K562 (cell line): ENCODE measurements at regions not wholly inside any gene's neighbourhood (a gene's known extent, or its start where the extent isn't known, plus 50 kb on each side); places are given as distances from the start of the nearest gene placed in this dataset.

Source experiments
- ATAC-seq: fragments of 200-7000 bp; cut with Tn5 transposase; 3 replicates; pipeline ENCODE4 v1.9.1; 2020; ENCODE audit warnings: moderate library complexity
- BruUV-seq: library from RNA; stranded (reverse); fragments of 400-500 nt; replicated peaks from 2 replicates; lab custom pipeline; 2021; lab: Mats Ljungman, UMichigan
- CTCF ChIA-PET: fragments of 300-600 bp; formaldehyde crosslinking; extraction: SDS; loops from one replicate; lab custom pipeline; 2021; ENCODE audit warnings: low intra/inter-chr PET ratio; lab: Yijun Ruan, JAX
- POLR2A ChIA-PET: fragments of 300-600, 350-650 bp; sonication (Branson Sonifier 250); formaldehyde crosslinking; extraction: SDS; loops from one replicate; lab custom pipeline; 2021; ENCODE audit warnings: antibody characterized with exemption, inconsistent platforms; lab: Yijun Ruan, JAX
- DNase-seq, 4 experiments: peaks; one replicate each; pipeline versions ENCODE4 v3.0.0 to v3.0.0-alpha.2; 2011 to 2018; ENCODE audit warnings: low spot score in 3 of 4, mixed read lengths in 3 of 4; ENCODE audit errors: extremely low read depth in 1 of 4
- FAIRE-seq: peaks from 2 replicates; lab custom pipeline; 2011; peaks lifted over from hg19 to GRCh38; lab: Jason Lieb, UNC
- H2AFZ ChIP-seq: 2 replicates; pipeline ENCODE4 v1.6.0; 2011; ENCODE audit warnings: low read depth, low read length, control low read depth, inconsistent platforms
- H3K27ac ChIP-seq: fragments of 200-600 bp; 3 replicates; pipeline ENCODE4 v1.8.0; 2011; ENCODE audit warnings: low read depth, mild to moderate bottlenecking, control low read depth, inconsistent platforms, low read length, moderate library complexity, mixed read lengths; ENCODE audit errors: extremely low read depth
- H3K27me3 ChIP-seq, 2 experiments: fragments of 300-600 bp in 1 of 2; 2 replicates in 1 of 2; 3 replicates in 1 of 2; pipeline versions ENCODE4 v1.6.0 to v1.8.0; 2011; ENCODE audit warnings: inconsistent platforms in 2 of 2, low read length in 2 of 2, mild to moderate bottlenecking in 1 of 2, mixed read lengths in 1 of 2, moderate library complexity in 1 of 2; ENCODE audit not compliant: control insufficient read depth in 2 of 2, insufficient read depth in 2 of 2
- H3K36me3 ChIP-seq: fragments of 300-600 bp; 3 replicates; pipeline ENCODE4 v1.8.0; 2011; ENCODE audit warnings: mild to moderate bottlenecking, low read length, inconsistent platforms; ENCODE audit not compliant: control insufficient read depth, insufficient read depth
- H3K4me1 ChIP-seq, 2 experiments: fragments of 200-600 bp in 1 of 2; replicated peaks in 1 of 2; 2 replicates in 1 of 2; 3 replicates in 1 of 2; pipeline versions ENCODE4 v1.5.1 to v1.8.0; 2011; ENCODE audit warnings: inconsistent platforms in 2 of 2, low read length in 2 of 2, mild to moderate bottlenecking in 1 of 2, mixed read lengths in 1 of 2, moderate library complexity in 1 of 2; ENCODE audit not compliant: control insufficient read depth in 2 of 2, insufficient read depth in 2 of 2
- H3K4me2 ChIP-seq: 2 replicates; pipeline ENCODE4 v1.6.1; 2011; ENCODE audit warnings: low read length, control low read depth, inconsistent platforms, mixed read lengths; ENCODE audit not compliant: insufficient read depth
- H3K4me3 ChIP-seq: fragments of 200-600 bp; sonication (generic), shearing (Covaris generic); 2 replicates; pipeline ENCODE4 v1.5.1; 2016; ENCODE audit warnings: control low read depth, inconsistent platforms
- H3K79me2 ChIP-seq: fragments of 200-600 bp; 3 replicates; pipeline ENCODE4 v1.8.0; 2011; ENCODE audit warnings: low read length, inconsistent platforms; ENCODE audit not compliant: control insufficient read depth, insufficient read depth
- H3K9ac ChIP-seq, 2 experiments: 2 replicates each; pipeline versions ENCODE4 v1.6.0 to v1.6.1; 2011; ENCODE audit warnings: low read depth in 2 of 2, low read length in 2 of 2, control low read depth in 1 of 2, inconsistent platforms in 1 of 2, mild to moderate bottlenecking in 1 of 2, mixed read lengths in 1 of 2; ENCODE audit not compliant: insufficient read depth in 1 of 2
- H3K9me1 ChIP-seq: one replicate; pipeline ENCODE4 v1.6.0; 2011; ENCODE audit warnings: inconsistent platforms, mild to moderate bottlenecking, low read length, moderate library complexity; ENCODE audit not compliant: control insufficient read depth, insufficient read depth
- H3K9me3 ChIP-seq: replicated peaks from 2 replicates; pipeline ENCODE4 v1.5.1; 2011; ENCODE audit warnings: low read depth, low read length, inconsistent platforms; ENCODE audit not compliant: control insufficient read depth, insufficient read depth
- H4K20me1 ChIP-seq: replicated peaks from 2 replicates; pipeline ENCODE4 v1.6.1; 2011; ENCODE audit warnings: low read length, inconsistent platforms, mixed read lengths; ENCODE audit not compliant: control insufficient read depth, insufficient read depth
- ARID2 ChIP-seq: fragments of 450-650 bp; IDR thresholded peaks from 2 replicates; pipeline ENCODE4 v1.6.1; 2017; ENCODE audit warnings: antibody characterized with exemption, mild to moderate bottlenecking
- BRD9 ChIP-seq: fragments of 450-650 bp; IDR thresholded peaks from 2 replicates; pipeline ENCODE4 v1.6.1; 2018; ENCODE audit warnings: low read depth; ENCODE audit not compliant: partially characterized antibody
- CSDE1 ChIP-seq, 2 experiments: fragments of 450-650 bp; IDR thresholded peaks; 2 replicates each; pipeline ENCODE4 v1.6.1; 2016; ENCODE audit warnings: mild to moderate bottlenecking in 1 of 2
- MCM7 ChIP-seq, 2 experiments: fragments of 450-650 bp; IDR thresholded peaks; 2 replicates each; pipeline ENCODE4 v1.6.1; 2016 to 2018
- PYGO2 ChIP-seq: fragments of 450-650 bp; IDR thresholded peaks from 2 replicates; pipeline ENCODE4 v1.6.1; 2016; ENCODE audit warnings: mild to moderate bottlenecking, missing genetic modification characterization, moderate library complexity, missing compliant biosample characterization
- SETDB1 ChIP-seq: IDR thresholded peaks from one replicate; pipeline ENCODE4 v1.6.1; 2012; ENCODE audit warnings: low read length, control low read depth, inconsistent platforms
- SMAD3 ChIP-seq: fragments of 450-650 bp; formaldehyde crosslinking; conservative IDR thresholded peaks from 2 replicates; pipeline ENCODE4 v1.4.0; 2020; ENCODE audit warnings: mild to moderate bottlenecking
- SMARCC2 ChIP-seq: fragments of 450-650 bp; IDR thresholded peaks from 2 replicates; pipeline ENCODE4 v1.6.1; 2017; ENCODE audit warnings: antibody characterized with exemption, moderate library complexity, mild to moderate bottlenecking, low read depth
- ZFP30 ChIP-seq: fragments of 250-450 bp; sonication (Bioruptor Pico); IDR thresholded peaks from 2 replicates; pipeline ENCODE4 v1.8.0; 2022; ENCODE audit warnings: moderate library complexity, mild to moderate bottlenecking, inconsistent platforms, borderline replicate concordance
- ZNF140 ChIP-seq: fragments of 250-450 bp; sonication (Bioruptor Pico); IDR thresholded peaks from 2 replicates; pipeline ENCODE4 v1.8.0; 2021; ENCODE audit warnings: moderate library complexity, mild to moderate bottlenecking, inconsistent platforms
- ZNF174 ChIP-seq: fragments of 250-450 bp; sonication (Bioruptor Pico); IDR thresholded peaks from 2 replicates; pipeline ENCODE4 v1.4.0; 2020; ENCODE audit warnings: mild to moderate bottlenecking
- ZNF644 ChIP-seq: fragments of 200-800 bp; sonication (Bioruptor generic); IDR thresholded peaks from 2 replicates; pipeline ENCODE4 v1.6.1; 2016; ENCODE audit warnings: low read depth, missing genetic modification characterization, missing compliant biosample characterization
- ZNF668 ChIP-seq: fragments of 250-450 bp; sonication (Bioruptor Pico); IDR thresholded peaks from 2 replicates; pipeline ENCODE4 v1.8.0; 2022; ENCODE audit warnings: mild to moderate bottlenecking, inconsistent platforms
- ZNF717 ChIP-seq: fragments of 250-450 bp; sonication (Bioruptor Pico); IDR thresholded peaks from 2 replicates; pipeline ENCODE4 v1.5.0; 2021
- WGBS: fragments of 100-300 bp; shearing (Covaris generic); methylation state at CpG from one replicate; pipeline ENCODE4 v1.1.6; 2016; ENCODE audit warnings: low coverage, mixed read lengths; ENCODE audit not compliant: insufficient coverage; ENCODE audit errors: missing lambda C conversion rate; 5-methylcytosine and 5-hydroxymethylcytosine counted together
- in situ Hi-C: fragments of 300-500 bp; cut with MboI; formaldehyde crosslinking; loops from 4 replicates; pipeline ENCODE4 v1.15.0; 2018; ENCODE audit warnings: inconsistent platforms, mixed read lengths
- intact Hi-C: fragments of 100-400 bp; cut with micrococcal nuclease; formaldehyde crosslinking; loops from 2 replicates; pipeline ENCODE4 v1.14.2; 2022
- TF ChIP-seq, protein P1 (sequence below): sonication (generic); formaldehyde crosslinking; IDR thresholded peaks from 2 replicates; pipeline ENCODE4 v1.8.0; 2022; ENCODE audit warnings: mild to moderate bottlenecking, missing genetic modification reagents
- TF ChIP-seq, protein P2 (sequence below): sonication (generic); formaldehyde crosslinking; IDR thresholded peaks from 2 replicates; pipeline ENCODE4 v1.9.0; 2022; ENCODE audit warnings: mild to moderate bottlenecking, missing genetic modification reagents

DNA sequence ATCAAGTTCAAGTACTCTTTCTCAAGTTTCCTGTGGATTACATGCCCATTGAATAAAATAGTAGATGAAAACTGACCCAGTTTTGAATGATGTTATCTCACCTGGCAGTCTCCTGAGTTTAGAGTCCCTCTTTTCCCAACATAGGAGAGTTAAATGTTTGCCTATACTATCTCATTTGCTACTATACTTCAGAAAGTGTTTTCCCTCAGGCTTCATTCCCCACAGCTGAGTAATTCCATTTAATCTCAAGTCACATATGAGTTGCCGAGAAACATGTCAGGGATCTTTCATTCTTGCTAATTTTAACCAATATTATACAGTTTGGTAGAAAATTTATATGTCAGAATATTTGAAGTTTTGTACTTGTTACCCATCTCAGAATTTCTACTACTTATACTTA, 150.4 kb upstream of the CDH19 start:
- Histone ChIP-seq H3K9me3 (no peaks in the 10 kb centered on the region), H3K9ac (no peak overlapping the region), H3K27me3 (no peaks in the 10 kb centered on the region), H3K4me1 (no peaks in the 10 kb centered on the region), H3K9me1 (no peaks in the 10 kb centered on the region), H3K79me2 (no peaks in the 10 kb centered on the region), H3K27ac (no peak overlapping the region), H3K36me3 (no peaks in the 10 kb centered on the region), H3K4me2 (no peak overlapping the region), H2AFZ (no peak overlapping the region), H3K4me3 (no peak overlapping the region), H4K20me1 (no peaks in the 10 kb centered on the region)
- FAIRE-seq (no peak), ATAC-seq (no peak), DNase-seq (no peak)
- ChIA-PET CTCF (no interaction called here), POLR2A (no interaction called here)
- TF ChIP-seq ZNF140 (no peak), ZFP30 (CRISPR knock-in tag) (no peak), PYGO2 (tag) (no peak), MCM7 (IDR thresholded peaks at IDR 0.05) (no peak), ZNF717 (no peak), ZNF644 (no peak), BRD9 (no peak), SMARCC2 (no peak), ZNF668 (CRISPR knock-in tag) (no peak), SETDB1 (no peak), ZNF174 (CRISPR knock-in tag) (no peak), SMAD3 (CRISPR knock-in tag) (no peak), ARID2 (no peak), CSDE1 (IDR thresholded peaks at IDR 0.05) (no peak)
- TF ChIP-seq, protein P1, sequence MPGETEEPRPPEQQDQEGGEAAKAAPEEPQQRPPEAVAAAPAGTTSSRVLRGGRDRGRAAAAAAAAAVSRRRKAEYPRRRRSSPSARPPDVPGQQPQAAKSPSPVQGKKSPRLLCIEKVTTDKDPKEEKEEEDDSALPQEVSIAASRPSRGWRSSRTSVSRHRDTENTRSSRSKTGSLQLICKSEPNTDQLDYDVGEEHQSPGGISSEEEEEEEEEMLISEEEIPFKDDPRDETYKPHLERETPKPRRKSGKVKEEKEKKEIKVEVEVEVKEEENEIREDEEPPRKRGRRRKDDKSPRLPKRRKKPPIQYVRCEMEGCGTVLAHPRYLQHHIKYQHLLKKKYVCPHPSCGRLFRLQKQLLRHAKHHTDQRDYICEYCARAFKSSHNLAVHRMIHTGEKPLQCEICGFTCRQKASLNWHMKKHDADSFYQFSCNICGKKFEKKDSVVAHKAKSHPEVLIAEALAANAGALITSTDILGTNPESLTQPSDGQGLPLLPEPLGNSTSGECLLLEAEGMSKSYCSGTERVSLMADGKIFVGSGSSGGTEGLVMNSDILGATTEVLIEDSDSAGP (CRISPR knock-in tag): no peak
- TF ChIP-seq, protein P2, sequence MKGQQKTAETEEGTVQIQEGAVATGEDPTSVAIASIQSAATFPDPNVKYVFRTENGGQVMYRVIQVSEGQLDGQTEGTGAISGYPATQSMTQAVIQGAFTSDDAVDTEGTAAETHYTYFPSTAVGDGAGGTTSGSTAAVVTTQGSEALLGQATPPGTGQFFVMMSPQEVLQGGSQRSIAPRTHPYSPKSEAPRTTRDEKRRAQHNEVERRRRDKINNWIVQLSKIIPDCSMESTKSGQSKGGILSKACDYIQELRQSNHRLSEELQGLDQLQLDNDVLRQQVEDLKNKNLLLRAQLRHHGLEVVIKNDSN (CRISPR knock-in tag): no peak
- 0% methylated on average over 1 of the region's 1 CpG for WGBS
- intact Hi-C loops (no loop called here), in situ Hi-C loops (no loop called here)
- BruUV-seq: no TSS peak
